ENCODE measurements at regions not wholly inside any gene's neighbourhood (a gene's known extent, or its start where the extent isn't known, plus 50 kb on each side); places are given as distances from the start of the nearest gene placed in this dataset.
A peak's percentile ranks its signal among the peaks of the same experiment; 100 is the strongest.

- Histone ChIP-seq H3K27me3 (ENCODE audit: insufficient read depth, insufficient read length) (no peaks in the 10 kb centered on the region), H3K4me1 (ENCODE audit: insufficient read depth, insufficient read length) (no peaks in the 10 kb centered on the region), H3K36me3 (ENCODE audit: insufficient read depth, insufficient read length, low read length) (no peaks in the 10 kb centered on the region), H3K4me3 (ENCODE audit: insufficient read length, low read depth) (no peak overlapping the region), H3K9me3 (ENCODE audit: insufficient read depth, low read length) (no peaks in the 10 kb centered on the region), H3K9ac (ENCODE audit: insufficient read length, low read depth) (no peak overlapping the region)
- DNase-seq (ENCODE audit: low read depth, low spot score), result no peak
- TF ChIP-seq YY1 (IDR thresholded peaks at IDR 0.05; ENCODE audit: insufficient read depth, insufficient read length) (no peak), SUZ12 (IDR thresholded peaks at IDR 0.05; ENCODE audit: extremely low read depth, insufficient read depth, insufficient read length) (no peak), ZNF274 (IDR thresholded peaks at IDR 0.05; ENCODE audit: low read depth, low read length) (no peak)
Measured at GRCh38 chr7:35549781-35550180, 145.2 kb downstream of the HERPUD2 start.

GRCh38 chr7:35548291-35548690, 146.6 kb downstream of the HERPUD2 start:
- no peak for DNase-seq (ENCODE audit: low read depth, low spot score)
- H3K9ac ChIP-seq (ENCODE audit: insufficient read length, low read depth), result no peak overlapping the region

GRCh38 chr7:35546691-35547429, 148.1 kb downstream of the HERPUD2 start:
- DNase-seq (ENCODE audit: low read depth, low spot score), result no peak
- Histone ChIP-seq H3K27me3 (ENCODE audit: insufficient read depth, insufficient read length) (no peaks in the 10 kb centered on the region), H3K36me3 (ENCODE audit: insufficient read depth, insufficient read length, low read length) (no peaks in the 10 kb centered on the region), H3K4me1 (ENCODE audit: insufficient read depth, insufficient read length) (no peaks in the 10 kb centered on the region), H3K9ac (ENCODE audit: insufficient read length, low read depth) (no peak overlapping the region), H3K9me3 (ENCODE audit: insufficient read depth, low read length) (no peaks in the 10 kb centered on the region; the same call in 1 of the 2 replicates), H3K4me3 (ENCODE audit: insufficient read length, low read depth) (no peak overlapping the region)
- TF ChIP-seq ZNF274 (IDR thresholded peaks at IDR 0.05; ENCODE audit: low read depth, low read length) (no peak), SUZ12 (IDR thresholded peaks at IDR 0.05; ENCODE audit: extremely low read depth, insufficient read depth, insufficient read length) (no peak), YY1 (IDR thresholded peaks at IDR 0.05; ENCODE audit: insufficient read depth, insufficient read length) (no peak)

More at GRCh38 chr7:35548291-35548690, 146.6 kb downstream of the HERPUD2 start:
- H3K4me3 ChIP-seq (ENCODE audit: insufficient read length, low read depth), result no peak overlapping the region
- no peaks in the 10 kb centered on the region for H3K4me1 ChIP-seq (ENCODE audit: insufficient read depth, insufficient read length)
- TF ChIP-seq YY1 (IDR thresholded peaks at IDR 0.05; ENCODE audit: insufficient read depth, insufficient read length) (no peak), ZNF274 (IDR thresholded peaks at IDR 0.05; ENCODE audit: low read depth, low read length) (no peak), SUZ12 (IDR thresholded peaks at IDR 0.05; ENCODE audit: extremely low read depth, insufficient read depth, insufficient read length) (no peak)
- no peaks in the 10 kb centered on the region; the same call in 1 of the 2 replicates for H3K9me3 ChIP-seq (ENCODE audit: insufficient read depth, low read length)
- H3K36me3 ChIP-seq (ENCODE audit: insufficient read depth, insufficient read length, low read length), result no peaks in the 10 kb centered on the region
- H3K27me3 ChIP-seq (ENCODE audit: insufficient read depth, insufficient read length), result no peaks in the 10 kb centered on the region

- H3K27me3 ChIP-seq (ENCODE audit: insufficient read depth, insufficient read length), result no peaks in the 10 kb centered on the region
- H3K4me3 ChIP-seq (ENCODE audit: insufficient read length, low read depth), result no peak overlapping the region
- no peaks in the 10 kb centered on the region for H3K36me3 ChIP-seq (ENCODE audit: insufficient read depth, insufficient read length, low read length)
- H3K4me1 ChIP-seq (ENCODE audit: insufficient read depth, insufficient read length), result no peaks in the 10 kb centered on the region
- DNase-seq (ENCODE audit: low read depth, low spot score), result no peak
- no peaks in the 10 kb centered on the region; the same call in 1 of the 2 replicates for H3K9me3 ChIP-seq (ENCODE audit: insufficient read depth, low read length)
- H3K9ac ChIP-seq (ENCODE audit: insufficient read length, low read depth), result no peak overlapping the region
- TF ChIP-seq ZNF274 (IDR thresholded peaks at IDR 0.05; ENCODE audit: low read depth, low read length) (no peak), YY1 (IDR thresholded peaks at IDR 0.05; ENCODE audit: insufficient read depth, insufficient read length) (no peak), SUZ12 (IDR thresholded peaks at IDR 0.05; ENCODE audit: extremely low read depth, insufficient read depth, insufficient read length) (no peak)
Measured at GRCh38 chr7:35545831-35546230, 149.1 kb downstream of the HERPUD2 start.

GRCh38 chr7:35544028-35544742, 150.8 kb downstream of the HERPUD2 start:
- Histone ChIP-seq H3K27me3 (ENCODE audit: insufficient read depth, insufficient read length) (no peaks in the 10 kb centered on the region), H3K4me3 (ENCODE audit: insufficient read length, low read depth) (no peak overlapping the region), H3K36me3 (ENCODE audit: insufficient read depth, insufficient read length, low read length) (no peaks in the 10 kb centered on the region), H3K9ac (ENCODE audit: insufficient read length, low read depth) (no peak overlapping the region), H3K4me1 (ENCODE audit: insufficient read depth, insufficient read length) (no peaks in the 10 kb centered on the region), H3K9me3 (ENCODE audit: insufficient read depth, low read length) (no peaks in the 10 kb centered on the region; the same call in 1 of the 2 replicates)
- no peak for DNase-seq (ENCODE audit: low read depth, low spot score)
- no peak for TF ChIP-seq YY1 (IDR thresholded peaks at IDR 0.05; ENCODE audit: insufficient read depth, insufficient read length)
- TF ChIP-seq SUZ12 (IDR thresholded peaks at IDR 0.05; ENCODE audit: extremely low read depth, insufficient read depth, insufficient read length), result no peak
- no peak for TF ChIP-seq ZNF274 (IDR thresholded peaks at IDR 0.05; ENCODE audit: low read depth, low read length)

- TF ChIP-seq YY1 (IDR thresholded peaks at IDR 0.05; ENCODE audit: insufficient read depth, insufficient read length), result no peak
- TF ChIP-seq SUZ12 (IDR thresholded peaks at IDR 0.05; ENCODE audit: extremely low read depth, insufficient read depth, insufficient read length), result no peak
- TF ChIP-seq ZNF274 (IDR thresholded peaks at IDR 0.05; ENCODE audit: low read depth, low read length), result no peak
- H3K9ac ChIP-seq (ENCODE audit: insufficient read length, low read depth), result peak overlapping the region; percentile 21
- H3K4me1 ChIP-seq (ENCODE audit: insufficient read depth, insufficient read length), result no peaks in the 10 kb centered on the region
- peaks cover 27% of the 10 kb centered on the region for H3K27me3 ChIP-seq (ENCODE audit: insufficient read depth, insufficient read length)
- no peaks in the 10 kb centered on the region for H3K9me3 ChIP-seq (ENCODE audit: insufficient read depth, low read length)
- no peaks in the 10 kb centered on the region for H3K36me3 ChIP-seq (ENCODE audit: insufficient read depth, insufficient read length, low read length)
- H3K4me3 ChIP-seq (ENCODE audit: insufficient read length, low read depth), result peak overlapping the region; percentile 22
- peak; percentile 79 for DNase-seq (ENCODE audit: low read depth, low spot score)
Measured at GRCh38 chr7:35537067-35538023, 157.6 kb downstream of the HERPUD2 start.

Data from NT2/D1 (cell line).